ENCODE measurements at regions not wholly inside any gene's neighbourhood (a gene's known extent, or its start where the extent isn't known, plus 50 kb on each side); places are given as distances from the start of the nearest gene placed in this dataset.

DNA sequence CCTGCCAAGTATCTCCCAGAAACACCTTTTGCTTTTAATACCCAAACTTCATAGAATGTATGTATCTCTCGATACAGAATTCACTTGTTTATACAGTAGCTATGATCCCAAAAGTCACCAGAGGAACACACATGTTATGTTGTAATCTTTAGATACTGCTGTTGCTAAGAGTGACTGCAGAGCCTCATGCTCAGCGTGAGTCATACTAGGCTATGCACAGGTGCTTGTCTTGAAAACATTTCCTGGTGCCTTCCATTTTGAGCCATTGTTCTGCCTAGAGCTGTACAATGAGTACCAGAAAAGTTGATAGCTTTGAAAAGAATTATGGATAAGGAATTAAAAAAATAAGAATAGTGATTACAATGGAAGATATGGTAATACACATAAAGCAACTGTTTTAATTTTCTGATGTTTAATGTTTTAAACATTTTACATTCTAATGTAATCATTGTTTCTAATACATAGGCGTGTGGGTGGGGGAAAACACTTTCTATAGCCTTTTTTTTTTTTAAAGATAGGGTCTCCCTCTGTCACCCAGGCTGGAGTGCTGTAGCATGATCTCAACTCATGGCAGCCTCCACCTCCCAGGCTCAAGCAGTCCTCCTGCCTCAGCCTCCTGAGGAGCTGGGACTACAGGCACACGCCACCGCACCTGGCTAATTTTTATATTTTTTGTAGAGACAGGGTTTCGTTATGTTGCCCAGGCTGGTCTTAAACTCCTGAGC is 79.4 kb downstream of the CD24 start (continued):
- TF ChIP-seq, protein P1, sequence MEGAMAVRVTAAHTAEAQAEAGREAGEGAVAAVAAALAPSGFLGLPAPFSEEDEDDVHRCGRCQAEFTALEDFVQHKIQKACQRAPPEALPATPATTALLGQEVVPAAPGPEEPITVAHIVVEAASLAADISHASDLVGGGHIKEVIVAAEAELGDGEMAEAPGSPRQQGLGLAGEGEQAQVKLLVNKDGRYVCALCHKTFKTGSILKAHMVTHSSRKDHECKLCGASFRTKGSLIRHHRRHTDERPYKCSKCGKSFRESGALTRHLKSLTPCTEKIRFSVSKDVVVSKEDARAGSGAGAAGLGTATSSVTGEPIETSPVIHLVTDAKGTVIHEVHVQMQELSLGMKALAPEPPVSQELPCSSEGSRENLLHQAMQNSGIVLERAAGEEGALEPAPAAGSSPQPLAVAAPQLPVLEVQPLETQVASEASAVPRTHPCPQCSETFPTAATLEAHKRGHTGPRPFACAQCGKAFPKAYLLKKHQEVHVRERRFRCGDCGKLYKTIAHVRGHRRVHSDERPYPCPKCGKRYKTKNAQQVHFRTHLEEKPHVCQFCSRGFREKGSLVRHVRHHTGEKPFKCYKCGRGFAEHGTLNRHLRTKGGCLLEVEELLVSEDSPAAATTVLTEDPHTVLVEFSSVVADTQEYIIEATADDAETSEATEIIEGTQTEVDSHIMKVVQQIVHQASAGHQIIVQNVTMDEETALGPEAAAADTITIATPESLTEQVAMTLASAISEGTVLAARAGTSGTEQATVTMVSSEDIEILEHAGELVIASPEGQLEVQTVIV (CRISPR knock-in tag; IDR thresholded peaks at IDR 0.05; ENCODE audit: borderline replicate concordance): no peak
- TF ChIP-seq TAF7 (tag; IDR thresholded peaks at IDR 0.05) (no peak), NONO (IDR thresholded peaks at IDR 0.05; ENCODE audit: low read depth in 2 of 2, low read length in 1 of 2) (no peak), SETDB1 (IDR thresholded peaks at IDR 0.05; ENCODE audit: low read length) (no peak), NBN (IDR thresholded peaks at IDR 0.05; ENCODE audit: low read depth) (no peak), ESRRB (CRISPR knock-in tag; IDR thresholded peaks at IDR 0.05; ENCODE audit: borderline replicate concordance) (no peak), NFRKB (IDR thresholded peaks at IDR 0.05; ENCODE audit: low read depth) (no peak), MYC (IDR thresholded peaks at IDR 0.05; ENCODE audit: low read depth, low read length) (peak; percentile 66), MYC (CRISPR knock-in tag; IDR thresholded peaks at IDR 0.05; ENCODE audit: borderline replicate concordance, low read depth) (no peak), ZNF436 (CRISPR knock-in tag; IDR thresholded peaks at IDR 0.05) (no peak), ZNF830 (CRISPR knock-in tag; IDR thresholded peaks at IDR 0.05) (no peak), DACH1 (IDR thresholded peaks at IDR 0.05; ENCODE audit: partially characterized antibody) (no peak), MCM5 (IDR thresholded peaks at IDR 0.05; ENCODE audit: low read depth) (no peak), TRIM24 (IDR thresholded peaks at IDR 0.05) (peak; percentile 77 to 82)
- TF ChIP-seq, protein P2, sequence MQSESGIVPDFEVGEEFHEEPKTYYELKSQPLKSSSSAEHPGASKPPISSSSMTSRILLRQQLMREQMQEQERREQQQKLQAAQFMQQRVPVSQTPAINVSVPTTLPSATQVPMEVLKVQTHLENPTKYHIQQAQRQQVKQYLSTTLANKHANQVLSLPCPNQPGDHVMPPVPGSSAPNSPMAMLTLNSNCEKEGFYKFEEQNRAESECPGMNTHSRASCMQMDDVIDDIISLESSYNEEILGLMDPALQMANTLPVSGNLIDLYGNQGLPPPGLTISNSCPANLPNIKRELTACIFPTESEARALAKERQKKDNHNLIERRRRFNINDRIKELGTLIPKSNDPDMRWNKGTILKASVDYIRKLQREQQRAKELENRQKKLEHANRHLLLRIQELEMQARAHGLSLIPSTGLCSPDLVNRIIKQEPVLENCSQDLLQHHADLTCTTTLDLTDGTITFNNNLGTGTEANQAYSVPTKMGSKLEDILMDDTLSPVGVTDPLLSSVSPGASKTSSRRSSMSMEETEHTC (IDR thresholded peaks at IDR 0.05): peak; percentile 78; the same call in 1 of the 2 replicates
- TF ChIP-seq, protein P3, sequence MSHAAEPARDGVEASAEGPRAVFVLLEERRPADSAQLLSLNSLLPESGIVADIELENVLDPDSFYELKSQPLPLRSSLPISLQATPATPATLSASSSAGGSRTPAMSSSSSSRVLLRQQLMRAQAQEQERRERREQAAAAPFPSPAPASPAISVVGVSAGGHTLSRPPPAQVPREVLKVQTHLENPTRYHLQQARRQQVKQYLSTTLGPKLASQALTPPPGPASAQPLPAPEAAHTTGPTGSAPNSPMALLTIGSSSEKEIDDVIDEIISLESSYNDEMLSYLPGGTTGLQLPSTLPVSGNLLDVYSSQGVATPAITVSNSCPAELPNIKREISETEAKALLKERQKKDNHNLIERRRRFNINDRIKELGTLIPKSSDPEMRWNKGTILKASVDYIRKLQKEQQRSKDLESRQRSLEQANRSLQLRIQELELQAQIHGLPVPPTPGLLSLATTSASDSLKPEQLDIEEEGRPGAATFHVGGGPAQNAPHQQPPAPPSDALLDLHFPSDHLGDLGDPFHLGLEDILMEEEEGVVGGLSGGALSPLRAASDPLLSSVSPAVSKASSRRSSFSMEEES (CRISPR knock-in tag; IDR thresholded peaks at IDR 0.05): no peak
- TF ChIP-seq, protein P4, sequence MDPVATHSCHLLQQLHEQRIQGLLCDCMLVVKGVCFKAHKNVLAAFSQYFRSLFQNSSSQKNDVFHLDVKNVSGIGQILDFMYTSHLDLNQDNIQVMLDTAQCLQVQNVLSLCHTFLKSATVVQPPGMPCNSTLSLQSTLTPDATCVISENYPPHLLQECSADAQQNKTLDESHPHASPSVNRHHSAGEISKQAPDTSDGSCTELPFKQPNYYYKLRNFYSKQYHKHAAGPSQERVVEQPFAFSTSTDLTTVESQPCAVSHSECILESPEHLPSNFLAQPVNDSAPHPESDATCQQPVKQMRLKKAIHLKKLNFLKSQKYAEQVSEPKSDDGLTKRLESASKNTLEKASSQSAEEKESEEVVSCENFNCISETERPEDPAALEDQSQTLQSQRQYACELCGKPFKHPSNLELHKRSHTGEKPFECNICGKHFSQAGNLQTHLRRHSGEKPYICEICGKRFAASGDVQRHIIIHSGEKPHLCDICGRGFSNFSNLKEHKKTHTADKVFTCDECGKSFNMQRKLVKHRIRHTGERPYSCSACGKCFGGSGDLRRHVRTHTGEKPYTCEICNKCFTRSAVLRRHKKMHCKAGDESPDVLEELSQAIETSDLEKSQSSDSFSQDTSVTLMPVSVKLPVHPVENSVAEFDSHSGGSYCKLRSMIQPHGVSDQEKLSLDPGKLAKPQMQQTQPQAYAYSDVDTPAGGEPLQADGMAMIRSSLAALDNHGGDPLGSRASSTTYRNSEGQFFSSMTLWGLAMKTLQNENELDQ (CRISPR knock-in tag; IDR thresholded peaks at IDR 0.05; ENCODE audit: borderline replicate concordance): no peak
- TF ChIP-seq, protein P5, sequence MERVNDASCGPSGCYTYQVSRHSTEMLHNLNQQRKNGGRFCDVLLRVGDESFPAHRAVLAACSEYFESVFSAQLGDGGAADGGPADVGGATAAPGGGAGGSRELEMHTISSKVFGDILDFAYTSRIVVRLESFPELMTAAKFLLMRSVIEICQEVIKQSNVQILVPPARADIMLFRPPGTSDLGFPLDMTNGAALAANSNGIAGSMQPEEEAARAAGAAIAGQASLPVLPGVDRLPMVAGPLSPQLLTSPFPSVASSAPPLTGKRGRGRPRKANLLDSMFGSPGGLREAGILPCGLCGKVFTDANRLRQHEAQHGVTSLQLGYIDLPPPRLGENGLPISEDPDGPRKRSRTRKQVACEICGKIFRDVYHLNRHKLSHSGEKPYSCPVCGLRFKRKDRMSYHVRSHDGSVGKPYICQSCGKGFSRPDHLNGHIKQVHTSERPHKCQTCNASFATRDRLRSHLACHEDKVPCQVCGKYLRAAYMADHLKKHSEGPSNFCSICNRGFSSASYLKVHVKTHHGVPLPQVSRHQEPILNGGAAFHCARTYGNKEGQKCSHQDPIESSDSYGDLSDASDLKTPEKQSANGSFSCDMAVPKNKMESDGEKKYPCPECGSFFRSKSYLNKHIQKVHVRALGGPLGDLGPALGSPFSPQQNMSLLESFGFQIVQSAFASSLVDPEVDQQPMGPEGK (CRISPR knock-in tag; IDR thresholded peaks at IDR 0.05; ENCODE audit: borderline replicate concordance): no peak

All from K562 (cell line).